ENCODE measurements at regions not wholly inside any gene's neighbourhood (a gene's known extent, or its start where the extent isn't known, plus 50 kb on each side); places are given as distances from the start of the nearest gene placed in this dataset.
A peak's percentile ranks its signal among the peaks of the same experiment; 100 is the strongest.

DNA sequence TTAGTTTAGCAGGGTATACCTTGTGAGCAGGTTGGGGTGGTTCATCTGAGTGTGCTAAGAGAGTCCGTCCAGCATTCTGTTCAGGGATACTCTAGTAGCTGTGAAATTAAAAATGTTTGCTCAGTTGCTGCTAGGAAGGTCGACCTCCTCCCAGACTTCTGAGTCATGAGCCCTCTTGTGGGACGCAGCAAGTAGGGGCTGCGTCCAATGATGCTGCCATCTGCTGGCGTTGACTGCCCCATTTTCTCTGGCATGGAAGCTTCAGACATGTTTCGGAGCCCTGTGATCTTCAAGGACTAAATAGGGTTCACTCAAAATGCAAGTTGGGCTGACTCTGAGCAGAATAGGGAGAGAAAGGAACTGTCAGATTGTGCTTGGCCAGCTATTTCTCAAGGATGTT, 201.0 kb upstream of the ARSJ start:
- DNase-seq: peak; percentile 11

DNA sequence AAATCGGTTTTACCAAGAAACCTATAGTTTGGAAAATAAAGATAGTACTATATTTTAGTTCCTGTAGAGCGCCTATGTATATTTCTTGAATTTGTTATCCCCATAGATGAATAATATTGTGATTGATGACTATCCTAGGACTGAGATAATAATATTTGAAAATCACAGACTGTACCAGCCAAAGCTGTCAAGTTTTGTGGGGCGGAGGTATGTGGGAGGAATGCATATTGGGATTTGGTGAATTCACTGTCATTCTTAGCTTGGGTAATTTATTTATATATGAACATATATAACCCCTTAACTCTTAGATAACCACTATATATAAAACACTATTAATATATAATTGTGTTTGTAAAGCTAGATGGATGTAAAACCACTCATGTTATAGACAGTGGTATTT, 205.5 kb upstream of the ARSJ start:
- DNase-seq: no peak

GRCh38 chr4:114187592-114187991, 208.1 kb upstream of the ARSJ start:
- no peak for DNase-seq

GRCh38 chr4:114191496-114191895, 212.0 kb upstream of the ARSJ start:
- DNase-seq: no peak

DNA sequence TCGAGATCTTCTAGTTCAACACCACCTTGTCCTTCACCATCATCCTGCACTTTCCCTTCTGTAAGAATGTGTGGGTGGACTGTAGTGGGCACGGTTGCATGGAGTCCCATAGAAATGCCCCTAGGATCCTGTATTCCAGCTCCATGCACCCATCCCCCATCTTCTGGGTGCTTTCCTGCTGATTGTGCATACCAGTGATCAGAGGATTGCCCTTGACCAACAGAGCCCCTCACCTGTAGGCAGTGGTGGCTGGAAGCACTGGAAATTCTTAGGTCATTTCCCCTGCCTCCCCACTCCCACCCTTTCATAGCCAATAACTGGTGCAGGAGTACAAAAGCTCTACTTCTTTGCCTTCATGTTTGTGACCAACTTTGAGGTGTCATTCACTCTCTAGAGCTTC, 213.4 kb upstream of the ARSJ start:
- no peak for DNase-seq

DNA sequence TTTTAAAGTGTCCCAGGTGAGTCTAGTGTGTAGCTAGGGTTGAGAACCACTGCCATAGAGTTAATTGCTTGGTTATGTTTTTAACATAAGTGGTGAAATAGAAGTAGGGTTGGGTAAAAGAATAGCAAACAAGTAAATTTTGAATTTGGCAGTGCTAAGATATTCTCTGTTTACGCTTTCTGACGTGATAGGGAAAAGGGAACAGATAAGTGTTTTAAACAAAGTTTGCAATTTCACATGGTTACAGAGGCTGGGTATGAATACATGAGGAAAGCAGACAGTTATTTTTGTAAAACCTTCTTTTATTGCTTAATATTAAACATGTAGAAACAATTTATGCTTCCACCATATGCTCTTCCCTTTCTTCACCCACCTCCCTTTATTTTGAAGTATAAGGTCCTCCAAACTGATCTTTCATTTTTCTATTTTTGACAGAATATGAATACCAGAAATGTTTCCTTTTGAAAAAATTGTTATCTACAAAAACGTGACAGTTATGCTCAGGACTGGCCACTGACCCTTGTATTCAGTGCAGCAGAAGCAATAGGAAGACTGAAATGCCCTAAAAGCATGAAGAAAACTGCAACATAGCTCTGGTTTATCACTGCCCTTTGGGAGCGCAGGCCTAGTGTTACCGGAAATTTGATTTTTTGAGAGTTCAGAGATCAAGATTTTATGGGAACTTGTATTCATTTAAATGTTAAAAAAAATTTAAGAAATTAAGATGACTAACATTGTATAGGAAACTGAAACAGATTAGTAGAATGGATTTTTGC, 214.4 kb upstream of the ARSJ start:
- DNase-seq: no peak

DNA sequence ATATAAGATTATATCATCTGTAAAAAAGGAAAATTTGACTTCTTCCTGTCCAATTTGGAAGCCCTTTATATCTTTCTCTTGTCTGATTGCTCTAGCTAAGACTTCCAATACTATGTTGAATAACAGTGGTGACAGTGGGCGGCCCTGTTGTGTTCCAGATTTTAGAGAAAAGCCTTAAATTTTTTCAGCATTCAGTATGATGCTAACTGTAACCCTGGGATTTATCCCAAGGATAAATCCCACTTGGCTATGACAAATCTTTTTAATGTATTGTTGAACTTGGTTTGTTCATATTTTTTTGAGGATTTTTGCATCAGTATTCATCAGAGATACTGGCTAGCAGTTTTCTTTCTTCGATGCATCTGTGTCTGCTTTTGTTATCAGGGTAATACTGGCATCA, 217.2 kb upstream of the ARSJ start:
- no peak for DNase-seq

GRCh38 chr4:114200026-114200425, 220.6 kb upstream of the ARSJ start:
- no peak for DNase-seq

GRCh38 chr4:114205261-114205660, 225.8 kb upstream of the ARSJ start:
- no peak for DNase-seq

DNA sequence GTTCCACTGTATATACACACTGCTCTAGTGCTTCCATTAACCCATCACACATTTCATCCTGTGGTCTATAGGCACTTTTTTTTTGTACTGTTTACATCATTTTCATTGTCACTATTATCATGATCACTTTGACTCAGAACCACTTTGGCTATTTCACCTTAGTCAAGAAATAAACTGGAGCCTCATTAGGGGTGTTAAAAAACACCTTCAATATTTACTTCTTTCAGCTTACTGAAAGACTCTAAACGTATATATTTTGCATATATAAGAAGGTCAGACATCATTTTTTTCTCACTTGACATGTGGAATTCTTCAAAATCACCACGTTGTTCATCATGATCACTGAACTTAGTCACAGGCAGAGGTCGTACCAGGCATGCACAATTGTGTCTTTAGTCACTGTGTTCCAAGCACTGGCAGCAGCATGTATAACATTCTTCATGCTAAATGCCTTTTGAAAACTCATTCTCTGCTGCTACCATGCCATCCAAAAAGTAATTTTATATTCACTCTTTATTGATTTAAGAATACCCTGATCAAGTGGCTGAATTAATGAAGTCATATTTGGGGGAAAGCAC, 229.2 kb upstream of the ARSJ start:
- no peak for DNase-seq

- no peak for DNase-seq
Measured at GRCh38 chr4:114209584-114209983, 230.1 kb upstream of the ARSJ start.

- DNase-seq: no peak
Measured at GRCh38 chr4:114211556-114211955, 232.1 kb upstream of the ARSJ start.

- no peak for DNase-seq
Measured at GRCh38 chr4:114217150-114217817, 237.8 kb upstream of the ARSJ start.

- DNase-seq: no peak
Measured at GRCh38 chr4:114223580-114223979, 244.1 kb upstream of the ARSJ start.

GRCh38 chr4:114225436-114225835, 246.0 kb upstream of the ARSJ start:
- DNase-seq: no peak

DNA sequence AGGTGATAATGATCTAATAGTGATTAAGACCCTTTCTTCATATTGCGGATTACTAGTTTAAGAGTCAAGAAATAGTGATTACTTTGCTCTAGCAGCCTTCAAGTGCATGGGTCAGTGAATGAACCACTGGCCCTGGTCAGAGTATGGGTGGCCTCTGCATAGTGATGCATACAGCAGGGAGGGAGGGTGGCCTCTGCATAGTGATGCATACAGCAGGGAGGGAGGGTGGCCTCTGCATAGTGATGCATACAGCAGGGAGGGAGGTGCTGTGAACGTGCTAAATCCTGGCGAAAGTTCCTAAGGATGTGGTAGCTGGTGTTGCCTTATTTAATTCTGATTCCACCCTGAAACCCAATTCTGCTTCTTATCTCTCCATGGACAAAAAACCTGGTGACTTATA, 246.7 kb upstream of the ARSJ start:
- no peak for DNase-seq

- DNase-seq: no peak
Measured at GRCh38 chr4:114226968-114227760, 247.7 kb upstream of the ARSJ start.

DNA sequence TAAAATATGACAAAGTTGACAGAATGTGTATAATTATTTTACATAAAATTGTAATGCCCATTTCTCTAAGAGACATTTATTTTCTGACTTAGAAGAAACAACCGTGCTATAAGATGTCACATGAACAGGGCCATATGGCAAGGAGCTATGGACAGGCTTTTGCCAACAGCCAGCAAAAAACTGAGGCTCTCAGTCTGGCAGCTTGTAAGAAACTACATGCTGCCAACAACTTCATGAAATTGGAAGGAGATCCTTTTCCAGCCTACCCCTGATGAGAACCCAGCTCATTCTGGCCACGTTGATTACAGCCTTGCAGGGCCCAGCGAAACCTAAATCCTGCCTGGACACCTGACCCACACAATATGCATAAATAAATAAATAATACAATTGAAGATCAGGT, 250.3 kb upstream of the ARSJ start:
- DNase-seq: no peak

GRCh38 chr4:114236171-114236769, 256.8 kb upstream of the ARSJ start:
- DNase-seq: no peak

DNA sequence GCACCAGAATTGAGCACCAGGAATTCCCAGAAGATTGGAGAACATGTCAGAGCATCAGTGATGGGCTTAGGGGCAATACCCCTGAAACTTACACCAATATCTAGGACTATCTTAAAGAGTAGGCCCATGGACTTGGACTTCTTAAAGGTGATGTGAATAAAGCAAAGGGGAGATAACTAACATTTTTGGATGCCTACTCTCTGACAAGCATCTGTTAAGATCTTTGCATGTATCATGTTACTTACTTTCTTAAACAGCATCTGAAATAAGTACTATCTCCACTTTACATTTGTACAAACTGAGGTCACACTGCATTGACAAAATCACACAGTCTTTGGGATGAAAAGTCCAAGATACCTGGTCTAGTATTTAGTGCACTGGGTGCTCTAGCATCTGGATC, 258.6 kb upstream of the ARSJ start:
- no peak for DNase-seq

DNA sequence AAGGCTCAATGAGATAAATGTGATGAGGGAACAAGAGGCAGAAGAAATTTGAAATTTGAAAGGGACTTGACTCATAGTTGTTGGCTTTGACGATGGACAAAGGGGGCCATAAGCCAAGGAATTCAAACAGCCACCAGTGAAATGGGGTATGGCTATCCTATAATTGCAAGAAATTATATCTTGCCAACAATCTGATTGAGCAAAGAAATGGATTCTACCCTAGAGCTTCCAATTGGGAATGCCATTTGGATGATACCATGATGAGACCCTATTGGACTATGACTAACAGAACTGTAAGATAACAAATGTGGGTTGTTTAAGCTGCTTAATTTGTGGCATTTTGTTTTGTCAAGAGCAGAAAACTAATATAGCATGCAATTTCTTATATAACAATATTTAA, 270.1 kb upstream of the ARSJ start:
- DNase-seq: no peak

GRCh38 chr4:114249976-114250375, 270.5 kb upstream of the ARSJ start:
- no peak for DNase-seq

- DNase-seq: no peak
Measured at GRCh38 chr4:114250439-114250891, 271.0 kb upstream of the ARSJ start.
